HG03135 (cell line): ENCODE measurements at regions not wholly inside any gene's neighbourhood (a gene's known extent, or its start where the extent isn't known, plus 50 kb on each side); places are given as distances from the start of the nearest gene placed in this dataset.
"Not testable (repeated sequence)": the region's sequence is repeated elsewhere in the genome, so short reads cannot be mapped to it uniquely, and the experiment has no call there.

Experiments used
- ATAC-seq: cut with Tn5 transposase; IDR thresholded peaks from one replicate; pipeline ENCODE4 v1.9.1; 2021; ENCODE audit warnings: mild to moderate bottlenecking, moderate library complexity; ENCODE audit not compliant: unreplicated experiment

- not testable (repeated sequence) for ATAC-seq
These were observed 85.2 kb downstream of the MRPL57 start for GRCh38 chr13:21261487-21262216.

GRCh38 chr13:21263909-21264308 lies 87.5 kb downstream of the MRPL57 start:
- not testable (repeated sequence) for ATAC-seq

- not testable (repeated sequence) for ATAC-seq
These were observed 92.0 kb downstream of the MRPL57 start for GRCh38 chr13:21268485-21268884.

- ATAC-seq: not testable (repeated sequence)
These were observed 96.0 kb downstream of the MRPL57 start for GRCh38 chr13:21272439-21272838.

- ATAC-seq: not testable (repeated sequence)
These were observed 98.0 kb downstream of the MRPL57 start for GRCh38 chr13:21274457-21274856.

- no peak for ATAC-seq
These were observed 105.6 kb downstream of the MRPL57 start for GRCh38 chr13:21282065-21282464.

GRCh38 chr13:21287331-21287907 lies 111.0 kb downstream of the MRPL57 start:
- ATAC-seq: no peak

- ATAC-seq: no peak
These were observed 113.0 kb downstream of the MRPL57 start for GRCh38 chr13:21289475-21289874.

- not testable (repeated sequence) for ATAC-seq
These were observed 114.1 kb downstream of the MRPL57 start for GRCh38 chr13:21290442-21291002.

GRCh38 chr13:21291840-21292239 lies 115.4 kb downstream of the MRPL57 start:
- ATAC-seq: no peak

- ATAC-seq: peak; percentile 23
These were observed 120.5 kb downstream of the MRPL57 start for GRCh38 chr13:21296991-21297390.

GRCh38 chr13:21297447-21297846 lies 121.0 kb downstream of the MRPL57 start:
- peak; percentile 2 for ATAC-seq

- peak; percentile 95 for ATAC-seq
These were observed 121.7 kb downstream of the MRPL57 start for GRCh38 chr13:21297914-21298831.

- ATAC-seq: no peak
These were observed 127.8 kb downstream of the MRPL57 start for GRCh38 chr13:21304256-21304655.

- ATAC-seq: not testable (repeated sequence)
These were observed 130.0 kb downstream of the MRPL57 start for GRCh38 chr13:21306300-21307073.

GRCh38 chr13:21307158-21307557 lies 130.7 kb downstream of the MRPL57 start:
- not testable (repeated sequence) for ATAC-seq

- ATAC-seq: no peak
These were observed 132.4 kb downstream of the MRPL57 start for GRCh38 chr13:21308906-21309305.

- ATAC-seq: no peak
These were observed 133.2 kb downstream of the MRPL57 start for GRCh38 chr13:21309542-21310172.

- no peak for ATAC-seq
These were observed 133.8 kb downstream of the MRPL57 start for GRCh38 chr13:21310220-21310619.

GRCh38 chr13:21314976-21315375 lies 138.5 kb downstream of the MRPL57 start:
- not testable (repeated sequence) for ATAC-seq
